Ishikawa (cell line): ENCODE measurements at regions not wholly inside any gene's neighbourhood (a gene's known extent, or its start where the extent isn't known, plus 50 kb on each side); places are given as distances from the start of the nearest gene placed in this dataset.

Experiments used
- CEBPB ChIP-seq: IDR thresholded peaks from 2 replicates; pipeline ENCODE4 v1.6.1; 2012
- CREB1 ChIP-seq: IDR thresholded peaks from 2 replicates; pipeline ENCODE4 v1.6.1; 2012; ENCODE audit warnings: low read depth
- EP300 ChIP-seq: IDR thresholded peaks from 2 replicates; pipeline ENCODE4 v1.6.1; 2012; ENCODE audit warnings: borderline replicate concordance
- RAD21 ChIP-seq: IDR thresholded peaks from 2 replicates; pipeline ENCODE4 v1.6.1; 2012; ENCODE audit warnings: low read depth
- REST ChIP-seq: IDR thresholded peaks from 2 replicates; pipeline ENCODE4 v1.6.1; 2012; ENCODE audit warnings: low read depth, mild to moderate bottlenecking
- TEAD4 ChIP-seq: IDR thresholded peaks from 2 replicates; pipeline ENCODE4 v1.6.1; 2012
- YY1 ChIP-seq: IDR thresholded peaks from 2 replicates; pipeline ENCODE4 v1.6.1; 2012; ENCODE audit warnings: low read depth

GRCh38 chr1:238005116-238005515, 114.4 kb upstream of the ZP4 start:
- TF ChIP-seq YY1 = no peak
- TF ChIP-seq CREB1 = no peak
- TF ChIP-seq REST = no peak
- TF ChIP-seq CEBPB = no peak
- TF ChIP-seq EP300 = no peak
- no peak for TF ChIP-seq TEAD4
- no peak for TF ChIP-seq RAD21
